K562 (cell line): ENCODE measurements at regions not wholly inside any gene's neighbourhood (a gene's known extent, or its start where the extent isn't known, plus 50 kb on each side); places are given as distances from the start of the nearest gene placed in this dataset.

Source experiments
- ATAC-seq: fragments of 200-7000 bp; cut with Tn5 transposase; 3 replicates; pipeline ENCODE4 v1.9.1; 2020; ENCODE audit warnings: moderate library complexity
- BruUV-seq: library from RNA; stranded (reverse); fragments of 400-500 nt; replicated peaks from 2 replicates; lab custom pipeline; 2021; lab: Mats Ljungman, UMichigan
- CTCF ChIA-PET: fragments of 300-600 bp; formaldehyde crosslinking; extraction: SDS; loops from one replicate; lab custom pipeline; 2021; ENCODE audit warnings: low intra/inter-chr PET ratio; lab: Yijun Ruan, JAX
- POLR2A ChIA-PET: fragments of 300-600, 350-650 bp; sonication (Branson Sonifier 250); formaldehyde crosslinking; extraction: SDS; loops from one replicate; lab custom pipeline; 2021; ENCODE audit warnings: antibody characterized with exemption, inconsistent platforms; lab: Yijun Ruan, JAX
- DNase-seq, 4 experiments: peaks; one replicate each; pipeline versions ENCODE4 v3.0.0 to v3.0.0-alpha.2; 2011 to 2018; ENCODE audit warnings: low spot score in 3 of 4, mixed read lengths in 3 of 4; ENCODE audit errors: extremely low read depth in 1 of 4
- FAIRE-seq: peaks from 2 replicates; lab custom pipeline; 2011; peaks lifted over from hg19 to GRCh38; lab: Jason Lieb, UNC
- H2AFZ ChIP-seq: 2 replicates; pipeline ENCODE4 v1.6.0; 2011; ENCODE audit warnings: low read depth, low read length, control low read depth, inconsistent platforms
- H3K27ac ChIP-seq: fragments of 200-600 bp; 3 replicates; pipeline ENCODE4 v1.8.0; 2011; ENCODE audit warnings: low read depth, mild to moderate bottlenecking, control low read depth, inconsistent platforms, low read length, moderate library complexity, mixed read lengths; ENCODE audit errors: extremely low read depth
- H3K27me3 ChIP-seq, 2 experiments: fragments of 300-600 bp in 1 of 2; 2 replicates in 1 of 2; 3 replicates in 1 of 2; pipeline versions ENCODE4 v1.6.0 to v1.8.0; 2011; ENCODE audit warnings: inconsistent platforms in 2 of 2, low read length in 2 of 2, mild to moderate bottlenecking in 1 of 2, mixed read lengths in 1 of 2, moderate library complexity in 1 of 2; ENCODE audit not compliant: control insufficient read depth in 2 of 2, insufficient read depth in 2 of 2
- H3K36me3 ChIP-seq: fragments of 300-600 bp; 3 replicates; pipeline ENCODE4 v1.8.0; 2011; ENCODE audit warnings: mild to moderate bottlenecking, low read length, inconsistent platforms; ENCODE audit not compliant: control insufficient read depth, insufficient read depth
- H3K4me1 ChIP-seq, 2 experiments: fragments of 200-600 bp in 1 of 2; replicated peaks in 1 of 2; 2 replicates in 1 of 2; 3 replicates in 1 of 2; pipeline versions ENCODE4 v1.5.1 to v1.8.0; 2011; ENCODE audit warnings: inconsistent platforms in 2 of 2, low read length in 2 of 2, mild to moderate bottlenecking in 1 of 2, mixed read lengths in 1 of 2, moderate library complexity in 1 of 2; ENCODE audit not compliant: control insufficient read depth in 2 of 2, insufficient read depth in 2 of 2
- H3K4me2 ChIP-seq: 2 replicates; pipeline ENCODE4 v1.6.1; 2011; ENCODE audit warnings: low read length, control low read depth, inconsistent platforms, mixed read lengths; ENCODE audit not compliant: insufficient read depth
- H3K4me3 ChIP-seq: fragments of 200-600 bp; sonication (generic), shearing (Covaris generic); 2 replicates; pipeline ENCODE4 v1.5.1; 2016; ENCODE audit warnings: control low read depth, inconsistent platforms
- H3K79me2 ChIP-seq: fragments of 200-600 bp; 3 replicates; pipeline ENCODE4 v1.8.0; 2011; ENCODE audit warnings: low read length, inconsistent platforms; ENCODE audit not compliant: control insufficient read depth, insufficient read depth
- H3K9ac ChIP-seq, 2 experiments: 2 replicates each; pipeline versions ENCODE4 v1.6.0 to v1.6.1; 2011; ENCODE audit warnings: low read depth in 2 of 2, low read length in 2 of 2, control low read depth in 1 of 2, inconsistent platforms in 1 of 2, mild to moderate bottlenecking in 1 of 2, mixed read lengths in 1 of 2; ENCODE audit not compliant: insufficient read depth in 1 of 2
- H3K9me1 ChIP-seq: one replicate; pipeline ENCODE4 v1.6.0; 2011; ENCODE audit warnings: inconsistent platforms, mild to moderate bottlenecking, low read length, moderate library complexity; ENCODE audit not compliant: control insufficient read depth, insufficient read depth
- H3K9me3 ChIP-seq: replicated peaks from 2 replicates; pipeline ENCODE4 v1.5.1; 2011; ENCODE audit warnings: low read depth, low read length, inconsistent platforms; ENCODE audit not compliant: control insufficient read depth, insufficient read depth
- H4K20me1 ChIP-seq: replicated peaks from 2 replicates; pipeline ENCODE4 v1.6.1; 2011; ENCODE audit warnings: low read length, inconsistent platforms, mixed read lengths; ENCODE audit not compliant: control insufficient read depth, insufficient read depth
- HMG20B ChIP-seq: fragments of 250-450 bp; sonication (Bioruptor Pico); IDR thresholded peaks from 2 replicates; pipeline ENCODE4 v1.5.0; 2021; ENCODE audit warnings: mild to moderate bottlenecking
- HOXB6 ChIP-seq: fragments of 250-450 bp; sonication (Bioruptor Pico); IDR thresholded peaks from 2 replicates; pipeline ENCODE4 v1.5.1; 2022; ENCODE audit warnings: mild to moderate bottlenecking, borderline replicate concordance
- JUNB ChIP-seq: fragments of 450-650 bp; formaldehyde crosslinking; conservative IDR thresholded peaks from 2 replicates; pipeline ENCODE4 v1.4.0; 2020; ENCODE audit warnings: mild to moderate bottlenecking
- KLF13 ChIP-seq: fragments of 450-650 bp; IDR thresholded peaks from 2 replicates; pipeline ENCODE4 v1.6.1; 2016; ENCODE audit warnings: missing genetic modification characterization, low read depth, mild to moderate bottlenecking, missing compliant biosample characterization, moderate library complexity, borderline replicate concordance
- NONO ChIP-seq, 2 experiments: fragments of 200-400 bp in 1 of 2; fragments of 450-650 bp in 1 of 2; formaldehyde crosslinking in 1 of 2; IDR thresholded peaks; 2 replicates each; pipeline ENCODE4 v1.6.1; 2017; ENCODE audit warnings: low read depth in 2 of 2, mild to moderate bottlenecking in 2 of 2, moderate library complexity in 2 of 2, low read length in 1 of 2
- NR4A1 ChIP-seq, 2 experiments: fragments of 250-450 bp in 1 of 2; fragments of 450-650 bp in 1 of 2; sonication (Bioruptor Pico) in 1 of 2; IDR thresholded peaks; 2 replicates each; pipeline versions ENCODE4 v1.4.0 to v1.6.1; 2016 to 2020; ENCODE audit warnings: mild to moderate bottlenecking in 2 of 2, missing compliant biosample characterization in 1 of 2, missing genetic modification characterization in 1 of 2, moderate library complexity in 1 of 2
- PHB ChIP-seq: fragments of 250-450 bp; sonication (Bioruptor Pico); IDR thresholded peaks from 2 replicates; pipeline ENCODE4 v1.5.0; 2021
- PPARD ChIP-seq: fragments of 250-450 bp; sonication (Bioruptor Pico); IDR thresholded peaks from 2 replicates; pipeline ENCODE4 v1.8.0; 2022; ENCODE audit warnings: inconsistent platforms, mild to moderate bottlenecking, moderate library complexity
- PURB ChIP-seq: sonication (generic); formaldehyde crosslinking; IDR thresholded peaks from 2 replicates; pipeline ENCODE4 v1.9.0; 2021; ENCODE audit warnings: low read depth, mild to moderate bottlenecking, missing genetic modification reagents
- TFE3 ChIP-seq: fragments of 450-650 bp; formaldehyde crosslinking; IDR thresholded peaks from 2 replicates; pipeline ENCODE4 v1.4.0; 2020; ENCODE audit warnings: mild to moderate bottlenecking, mixed read lengths
- ZKSCAN1 ChIP-seq: fragments of 150-350 bp; IDR thresholded peaks from 2 replicates; pipeline ENCODE4 v1.6.1; 2016; ENCODE audit warnings: low read depth, low read length
- ZNF408 ChIP-seq: fragments of 250-450 bp; sonication (Bioruptor Pico); IDR thresholded peaks from 2 replicates; pipeline ENCODE4 v1.4.0; 2020; ENCODE audit warnings: low read depth, mild to moderate bottlenecking, moderate library complexity
- ZNF512 ChIP-seq: IDR thresholded peaks from 2 replicates; pipeline ENCODE4 v1.6.1; 2016; ENCODE audit warnings: missing genetic modification characterization, missing compliant biosample characterization
- WGBS: fragments of 100-300 bp; shearing (Covaris generic); methylation state at CpG from one replicate; pipeline ENCODE4 v1.1.6; 2016; ENCODE audit warnings: low coverage, mixed read lengths; ENCODE audit not compliant: insufficient coverage; ENCODE audit errors: missing lambda C conversion rate; 5-methylcytosine and 5-hydroxymethylcytosine counted together
- in situ Hi-C: fragments of 300-500 bp; cut with MboI; formaldehyde crosslinking; loops from 4 replicates; pipeline ENCODE4 v1.15.0; 2018; ENCODE audit warnings: inconsistent platforms, mixed read lengths
- intact Hi-C: fragments of 100-400 bp; cut with micrococcal nuclease; formaldehyde crosslinking; loops from 2 replicates; pipeline ENCODE4 v1.14.2; 2022

GRCh38 chr13:104198801-104199200 lies 1132.6 kb upstream of the SLC10A2 start:
- Histone ChIP-seq H3K4me2 (no peak overlapping the region), H3K27ac (no peak overlapping the region), H3K79me2 (no peaks in the 10 kb centered on the region), H4K20me1 (no peaks in the 10 kb centered on the region), H3K9ac (no peak overlapping the region), H3K9me3 (no peaks in the 10 kb centered on the region), H3K36me3 (no peaks in the 10 kb centered on the region), H2AFZ (no peak overlapping the region), H3K9me1 (no peaks in the 10 kb centered on the region), H3K4me1 (no peaks in the 10 kb centered on the region), H3K27me3 (no peaks in the 10 kb centered on the region), H3K4me3 (no peak overlapping the region)
- CTCF ChIA-PET, result no interaction called here
- FAIRE-seq (no peak), ATAC-seq (no peak), DNase-seq (no peak)
- in situ Hi-C loops (no loop called here), intact Hi-C loops (no loop called here)
- WGBS, result 0% methylated on average over 1 of the region's 1 CpG
- POLR2A ChIA-PET, result no interaction called here
- no peak for TF ChIP-seq HMG20B
- no peak for TF ChIP-seq ZKSCAN1
- no peak for TF ChIP-seq PURB (CRISPR knock-in tag)
- no TSS peak for BruUV-seq

GRCh38 chr13:104196611-104197010 lies 1130.4 kb upstream of the SLC10A2 start:
- Histone ChIP-seq H3K79me2 (no peaks in the 10 kb centered on the region), H3K4me3 (no peak overlapping the region), H3K27ac (no peak overlapping the region), H3K27me3 (no peaks in the 10 kb centered on the region), H3K36me3 (no peaks in the 10 kb centered on the region), H3K4me2 (no peak overlapping the region), H3K9me3 (no peaks in the 10 kb centered on the region), H2AFZ (no peak overlapping the region), H3K4me1 (no peaks in the 10 kb centered on the region), H4K20me1 (no peaks in the 10 kb centered on the region), H3K9ac (no peak overlapping the region), H3K9me1 (no peaks in the 10 kb centered on the region)
- no peak for DNase-seq
- WGBS, result 3% methylated on average over 3 of the region's 5 CpGs
- no peak for ATAC-seq
- ChIA-PET CTCF (no interaction called here), POLR2A (no interaction called here)
- in situ Hi-C loops (no loop called here), intact Hi-C loops (no loop called here)
- no TSS peak for BruUV-seq
- no peak for FAIRE-seq
- no peak for TF ChIP-seq ZNF408
- TF ChIP-seq ZNF512 (tag), result no peak
- no peak for TF ChIP-seq PHB
- no peak for TF ChIP-seq NONO (IDR thresholded peaks at IDR 0.05; ENCODE audit: low read depth in 2 of 2, low read length in 1 of 2)
- no peak for TF ChIP-seq KLF13 (tag)
- TF ChIP-seq NR4A1 (CRISPR knock-in tag; IDR thresholded peaks at IDR 0.05), result no peak
- TF ChIP-seq NR4A1 (tag; IDR thresholded peaks at IDR 0.05), result no peak
- TF ChIP-seq JUNB (CRISPR knock-in tag), result no peak
- TF ChIP-seq TFE3, result no peak
- no peak for TF ChIP-seq HOXB6 (CRISPR knock-in tag)
- no peak for TF ChIP-seq ZKSCAN1
- no peak for TF ChIP-seq PPARD (CRISPR knock-in tag)
